Tibial nerve (tissue), 4 donors: ENCODE measurements at regions not wholly inside any gene's neighbourhood (a gene's known extent, or its start where the extent isn't known, plus 50 kb on each side); places are given as distances from the start of the nearest gene placed in this dataset.

ENCODE experiments used
- CTCF ChIP-seq, 5 experiments: fragments of 200-600 bp in 3 of 5; fragments of 450-650 bp in 2 of 5; sonication (generic) in 3 of 5; IDR thresholded peaks; one replicate each; pipeline ENCODE4 v1.5.1; 2016 to 2019; ENCODE audit warnings: antibody characterized with exemption in 5 of 5, mild to moderate bottlenecking in 3 of 5, moderate library complexity in 2 of 5
- EP300 ChIP-seq, 2 donors: sonication (generic); formaldehyde crosslinking; IDR thresholded peaks; one replicate each; pipeline ENCODE4 v1.6.1; 2017; ENCODE audit warnings: antibody characterized with exemption in 2 of 2, mild to moderate bottlenecking in 1 of 2

- TF ChIP-seq CTCF (IDR thresholded peaks at IDR 0.05), result no peak
- TF ChIP-seq EP300 (IDR thresholded peaks at IDR 0.05), result no peak
These were observed 136.5 kb upstream of the RBMS3 start for GRCh38 chr3:29144361-29144760.
